B cell (primary cell): ENCODE measurements at regions not wholly inside any gene's neighbourhood (a gene's known extent, or its start where the extent isn't known, plus 50 kb on each side); places are given as distances from the start of the nearest gene placed in this dataset.

Experiments used
- EZH2 ChIP-seq: IDR thresholded peaks from 2 replicates; pipeline ENCODE4 v1.6.1; 2012; ENCODE audit warnings: borderline replicate concordance, low read depth, mild to moderate bottlenecking, moderate library complexity, low read length; ENCODE audit not compliant: insufficient read depth, poor library complexity, severe bottlenecking
- TF ChIP-seq, protein P1 (sequence below): fragments of 200-600 bp; IDR thresholded peaks from one replicate; pipeline ENCODE4 v1.8.0; 2022; ENCODE audit warnings: antibody characterized with exemption, mild to moderate bottlenecking

DNA sequence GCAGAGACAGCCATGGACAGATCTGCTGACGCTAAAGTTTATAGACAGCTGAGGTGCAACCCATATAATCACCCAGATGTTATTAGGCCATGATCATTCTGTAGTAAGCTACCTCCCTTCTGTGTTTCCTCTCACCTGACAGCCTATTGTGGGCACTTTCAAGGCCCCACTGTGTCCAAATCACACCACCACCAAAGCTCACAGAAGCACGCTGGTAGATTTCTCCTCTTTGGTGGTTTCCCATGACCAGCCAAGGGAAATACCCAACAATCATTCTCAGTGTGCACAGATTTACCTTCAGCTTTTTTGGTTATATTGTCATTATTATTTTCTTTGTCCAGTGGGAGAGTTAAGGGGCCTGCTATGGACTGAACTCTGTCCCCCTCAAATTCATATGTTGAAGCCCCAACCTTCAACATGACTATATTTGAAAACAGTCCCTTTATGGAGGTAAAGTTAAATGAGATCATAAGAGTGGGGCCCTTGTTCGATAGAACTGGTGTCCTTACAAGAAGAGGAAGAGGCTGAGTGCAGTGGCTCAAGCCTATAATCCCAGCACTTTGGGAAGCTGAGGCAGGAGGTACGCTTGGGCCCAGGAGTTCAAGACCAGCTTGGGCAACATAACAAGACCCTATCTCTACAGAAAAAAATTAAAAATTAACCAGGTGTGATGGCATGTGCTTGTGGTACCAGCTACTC, 74.0 kb upstream of the MSH6 start:
- TF ChIP-seq, protein P1, sequence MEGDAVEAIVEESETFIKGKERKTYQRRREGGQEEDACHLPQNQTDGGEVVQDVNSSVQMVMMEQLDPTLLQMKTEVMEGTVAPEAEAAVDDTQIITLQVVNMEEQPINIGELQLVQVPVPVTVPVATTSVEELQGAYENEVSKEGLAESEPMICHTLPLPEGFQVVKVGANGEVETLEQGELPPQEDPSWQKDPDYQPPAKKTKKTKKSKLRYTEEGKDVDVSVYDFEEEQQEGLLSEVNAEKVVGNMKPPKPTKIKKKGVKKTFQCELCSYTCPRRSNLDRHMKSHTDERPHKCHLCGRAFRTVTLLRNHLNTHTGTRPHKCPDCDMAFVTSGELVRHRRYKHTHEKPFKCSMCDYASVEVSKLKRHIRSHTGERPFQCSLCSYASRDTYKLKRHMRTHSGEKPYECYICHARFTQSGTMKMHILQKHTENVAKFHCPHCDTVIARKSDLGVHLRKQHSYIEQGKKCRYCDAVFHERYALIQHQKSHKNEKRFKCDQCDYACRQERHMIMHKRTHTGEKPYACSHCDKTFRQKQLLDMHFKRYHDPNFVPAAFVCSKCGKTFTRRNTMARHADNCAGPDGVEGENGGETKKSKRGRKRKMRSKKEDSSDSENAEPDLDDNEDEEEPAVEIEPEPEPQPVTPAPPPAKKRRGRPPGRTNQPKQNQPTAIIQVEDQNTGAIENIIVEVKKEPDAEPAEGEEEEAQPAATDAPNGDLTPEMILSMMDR = no peak
- TF ChIP-seq EZH2 = no peak
